ENCODE measurements at regions not wholly inside any gene's neighbourhood (a gene's known extent, or its start where the extent isn't known, plus 50 kb on each side); places are given as distances from the start of the nearest gene placed in this dataset.

- DNase-seq (ENCODE audit: low spot score) = no peak
- no peaks in the 10 kb centered on the region for H3K36me3 Mint-ChIP-seq (ENCODE audit: low read depth)
- H2AFZ ChIP-seq = no peak overlapping the region
- TF ChIP-seq ZNF114 (CRISPR knock-in tag; IDR thresholded peaks at IDR 0.05) (no peak), ZNF331 (CRISPR knock-in tag; IDR thresholded peaks at IDR 0.05; ENCODE audit: low read depth) (no peak), CTCF (conservative IDR thresholded peaks at IDR 0.05; ENCODE audit: low read depth in 2 of 2) (no peak), STAT1 (IDR thresholded peaks at IDR 0.05; ENCODE audit: unreplicated experiment) (no peak), POLR2AphosphoS5 (IDR thresholded peaks at IDR 0.05; ENCODE audit: low read depth) (no peak), JUNB (IDR thresholded peaks at IDR 0.05; ENCODE audit: unreplicated experiment) (no peak), REST (IDR thresholded peaks at IDR 0.05; ENCODE audit: unreplicated experiment) (no peak), ZNF462 (CRISPR knock-in tag; IDR thresholded peaks at IDR 0.05) (no peak), EZH2phosphoT487 (IDR thresholded peaks at IDR 0.05; ENCODE audit: unreplicated experiment) (no peak), NANOG (IDR thresholded peaks at IDR 0.05; ENCODE audit: borderline replicate concordance) (no peak), CREB1 (CRISPR knock-in tag; IDR thresholded peaks at IDR 0.05; ENCODE audit: low read depth) (no peak), EZH2 (IDR thresholded peaks at IDR 0.05; ENCODE audit: low read depth, unreplicated experiment) (no peak), ETS1 (IDR thresholded peaks at IDR 0.05) (no peak)
- H3K9me3 Mint-ChIP-seq = no peaks in the 10 kb centered on the region
- H3K4me1 ChIP-seq (ENCODE audit: insufficient read depth) = no peaks in the 10 kb centered on the region
- no peak overlapping the region for H3K4me3 Mint-ChIP-seq
- no peak overlapping the region for H3K4me3 ChIP-seq
- no peaks in the 10 kb centered on the region for H3F3A ChIP-seq (replicated peaks; ENCODE audit: low read depth)
- ATAC-seq = no peak
- peaks cover 3% of the 10 kb centered on the region for H3K27me3 Mint-ChIP-seq (ENCODE audit: insufficient read depth, low read depth, poor library complexity)
- H3K4me1 Mint-ChIP-seq = no peaks in the 10 kb centered on the region
- H3K9me2 ChIP-seq (ENCODE audit: insufficient read depth) = no peaks in the 10 kb centered on the region
- no peaks in the 10 kb centered on the region for H3K27me3 ChIP-seq (ENCODE audit: insufficient read depth)
- H3K27ac ChIP-seq (ENCODE audit: low read depth) = no peak overlapping the region
- no peak overlapping the region for H3K4me2 ChIP-seq
- no peaks in the 10 kb centered on the region for H3K79me2 ChIP-seq (replicated peaks; ENCODE audit: insufficient read depth)
- H4K20me1 ChIP-seq (replicated peaks; ENCODE audit: insufficient read depth) = no peaks in the 10 kb centered on the region
- no peaks in the 10 kb centered on the region for H3K36me3 ChIP-seq (ENCODE audit: insufficient read depth)
- no peak overlapping the region for H3K27ac Mint-ChIP-seq
Measured at GRCh38 chr16:8243981-8244380, 346.3 kb downstream of the TMEM114 start.

Measured in GM23338 (cell line).